Pons (tissue), 1 donor: ENCODE measurements at regions not wholly inside any gene's neighbourhood (a gene's known extent, or its start where the extent isn't known, plus 50 kb on each side); places are given as distances from the start of the nearest gene placed in this dataset.

ENCODE experiments used
- DNase-seq: peaks from one replicate; pipeline ENCODE4 v3.0.0-alpha.2; 2016; ENCODE audit warnings: low spot score

DNA sequence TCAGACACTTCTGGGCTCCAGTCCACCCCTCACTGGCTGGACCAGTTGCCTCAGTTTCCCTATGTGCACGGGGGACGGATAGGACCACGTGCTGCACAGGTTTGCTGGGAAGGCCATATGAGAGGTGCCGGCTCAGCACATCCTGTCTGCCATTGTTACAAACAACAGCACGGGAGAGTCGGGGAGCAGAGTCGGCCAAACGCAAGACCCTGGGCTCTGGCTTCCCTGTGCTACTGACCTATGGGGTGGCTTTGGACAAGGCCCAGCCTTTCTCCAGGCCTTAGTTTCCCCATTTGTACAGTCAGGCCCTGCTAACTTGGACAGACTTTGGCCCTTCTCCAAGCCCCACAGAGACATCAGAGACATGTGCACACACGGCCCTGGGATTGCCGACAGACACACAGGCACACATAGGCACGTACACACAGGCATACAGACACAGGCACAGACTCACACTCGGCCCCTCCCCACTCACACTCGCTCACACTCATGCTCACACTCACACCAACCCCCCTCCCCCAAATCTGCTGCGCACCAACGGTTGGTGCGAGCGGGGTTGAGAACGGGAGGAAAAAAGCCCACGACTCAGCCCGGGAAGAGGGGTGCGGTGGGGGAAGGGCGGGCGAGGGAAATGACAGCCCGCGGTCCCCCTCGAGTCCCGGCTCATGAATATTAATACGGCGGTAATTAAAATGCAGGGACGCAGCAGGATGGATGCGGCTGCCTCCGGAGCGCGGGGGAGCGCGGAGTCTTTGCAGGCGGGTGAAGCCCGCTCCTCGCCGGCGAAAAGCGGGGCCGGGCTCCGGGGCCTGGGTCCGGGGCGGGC, 133.0 kb downstream of the C9orf50 start:
- peak; percentile 49 for DNase-seq

DNA sequence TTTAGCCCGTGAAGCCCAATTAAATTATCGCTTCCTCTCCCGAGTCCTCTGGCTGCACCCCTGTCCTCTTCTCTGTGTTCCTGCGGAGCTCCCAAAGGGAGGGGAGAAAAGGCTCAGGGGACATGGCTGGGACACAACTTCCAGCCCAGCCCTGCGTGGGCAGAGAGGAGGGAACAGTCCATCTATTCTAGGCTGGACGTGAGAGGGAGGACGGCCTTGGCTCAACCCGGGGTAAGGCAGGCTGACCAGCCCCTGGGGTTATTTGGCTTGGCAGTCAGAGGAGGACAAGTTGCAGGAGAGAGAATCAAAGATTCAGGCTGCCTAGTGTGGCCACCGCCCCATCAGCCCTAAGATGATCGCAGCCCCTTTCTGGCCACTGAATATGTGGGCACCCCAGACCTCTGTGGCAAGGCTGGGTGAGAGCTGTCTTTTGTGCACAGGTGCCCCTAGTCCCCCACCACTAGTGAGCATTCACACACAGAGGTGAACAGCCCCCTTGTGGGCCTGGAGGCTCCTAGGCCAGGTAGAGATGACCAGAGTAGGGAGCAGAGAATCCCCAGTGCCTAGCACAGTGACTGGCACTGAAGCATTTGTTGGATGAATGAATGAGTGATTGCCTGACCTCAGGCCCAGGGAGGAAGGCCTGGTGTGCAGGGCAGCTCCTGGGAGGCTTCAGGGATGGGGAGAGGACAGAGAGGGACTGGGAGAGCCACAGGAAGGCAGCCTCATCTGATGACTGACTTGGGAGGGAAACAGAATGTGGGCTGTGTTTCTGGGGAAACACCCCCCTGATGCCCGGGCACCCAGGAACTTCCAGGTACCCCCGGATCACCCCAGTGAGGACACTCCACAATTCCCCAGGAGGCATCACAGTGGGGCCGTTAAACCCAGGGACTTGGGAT, 133.9 kb downstream of the C9orf50 start:
- DNase-seq, result peak; percentile 34

DNA sequence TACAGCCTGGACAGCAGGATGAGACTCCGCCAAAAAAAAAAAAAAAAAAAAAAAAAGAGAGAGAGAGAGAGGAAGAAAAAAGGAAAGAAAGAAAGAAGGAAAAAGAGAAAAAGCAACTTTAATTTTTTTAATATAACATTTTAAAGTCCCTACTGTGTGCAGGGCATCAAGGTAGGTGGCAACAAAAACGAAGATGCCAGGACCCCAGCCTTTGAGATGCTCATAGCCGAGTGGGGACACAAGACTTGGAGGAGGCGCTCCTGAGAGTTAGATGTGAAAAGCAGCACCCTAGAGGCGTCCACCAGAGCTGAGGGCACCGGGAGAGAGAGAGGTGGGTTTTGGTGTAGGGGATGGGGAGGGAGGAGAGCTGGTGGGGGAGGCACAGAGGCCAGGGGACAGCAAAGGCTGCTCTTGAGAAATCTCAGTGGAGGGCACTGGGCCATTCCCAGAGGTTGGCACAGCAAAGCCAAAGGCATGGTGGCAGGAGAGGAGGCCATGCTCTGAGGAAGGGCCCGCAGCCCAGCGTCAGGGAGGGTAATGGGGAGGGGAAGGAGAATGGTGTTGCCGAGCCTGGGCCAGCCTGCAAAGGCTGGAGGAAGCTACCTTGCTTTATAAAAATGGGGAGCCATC, 135.6 kb downstream of the C9orf50 start:
- no peak for DNase-seq

DNA sequence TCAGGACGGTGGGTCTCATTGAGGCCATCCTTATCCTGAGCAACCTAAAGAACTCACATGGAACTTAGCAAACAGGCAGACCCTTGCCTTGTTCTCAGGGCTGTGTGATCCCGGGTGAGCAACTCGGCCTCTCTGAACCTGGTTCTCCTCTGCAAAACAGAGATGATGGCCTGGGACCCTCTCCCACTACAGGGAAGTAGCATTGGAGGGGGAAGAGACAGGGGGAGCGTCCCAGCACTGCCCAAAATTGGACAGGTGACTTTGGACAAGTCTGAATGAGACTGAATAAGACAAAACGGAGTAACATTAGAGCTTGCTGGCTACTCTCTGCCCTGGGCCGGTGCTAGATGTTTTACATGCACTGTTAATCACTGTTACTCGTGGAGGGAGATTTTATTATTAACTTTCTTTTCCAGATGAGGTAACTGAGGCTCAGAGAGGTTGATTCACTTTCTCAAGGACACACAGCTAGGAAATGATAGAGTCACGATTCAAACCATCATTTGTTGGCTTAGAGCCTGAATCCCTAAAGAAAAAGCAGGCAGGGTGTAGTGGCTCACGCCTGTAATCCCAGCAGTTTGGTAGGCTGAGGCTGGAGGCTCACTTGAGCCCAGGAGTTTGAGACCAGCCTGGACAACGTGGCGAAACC, 136.4 kb downstream of the C9orf50 start:
- no peak for DNase-seq

DNA sequence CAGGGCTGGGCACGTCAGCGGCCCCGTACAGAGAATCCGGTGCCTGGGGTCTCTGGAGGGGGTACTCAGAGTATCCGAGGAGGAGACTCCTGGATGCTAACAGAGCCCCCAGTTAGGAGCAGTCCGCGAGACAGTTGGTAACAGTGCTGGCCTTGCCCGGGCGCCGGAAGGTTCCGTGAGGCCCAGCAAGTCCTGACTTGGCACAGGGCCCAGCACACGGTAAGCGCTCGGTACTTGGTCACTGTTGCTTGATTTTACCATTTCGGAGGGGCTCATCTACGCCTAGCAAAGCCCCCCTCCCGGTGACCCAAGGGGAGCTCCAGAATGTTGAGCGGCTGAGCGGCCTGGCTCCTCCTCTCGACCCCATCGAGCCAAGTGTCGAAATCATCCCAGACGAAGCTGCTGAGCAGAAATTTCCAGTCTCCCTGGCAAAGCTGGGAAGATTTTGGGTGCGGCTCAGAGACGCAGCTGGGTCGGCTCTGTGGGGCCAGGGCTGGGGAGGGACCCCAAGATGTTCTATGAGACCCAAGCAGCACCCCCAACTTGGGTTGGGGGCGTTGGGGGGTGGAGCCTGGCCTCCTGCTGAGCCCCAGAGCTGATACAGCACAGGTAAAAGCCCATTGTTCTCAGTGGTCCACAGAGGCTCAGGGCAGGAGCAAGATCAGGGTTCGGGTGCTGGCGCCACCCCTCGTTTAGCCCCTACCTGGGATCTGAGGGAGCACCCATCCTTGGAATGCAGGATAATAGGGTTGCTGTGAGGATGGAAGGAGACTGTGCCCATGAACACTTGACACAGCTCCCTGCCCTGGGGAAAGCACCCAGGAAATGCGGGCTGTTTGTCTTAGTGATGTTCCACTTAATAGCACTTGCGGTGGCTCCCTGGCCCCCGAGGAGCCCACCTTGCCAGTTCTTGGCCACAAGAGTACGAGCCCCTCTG, 137.2 kb downstream of the C9orf50 start:
- peak; percentile 68 for DNase-seq

DNA sequence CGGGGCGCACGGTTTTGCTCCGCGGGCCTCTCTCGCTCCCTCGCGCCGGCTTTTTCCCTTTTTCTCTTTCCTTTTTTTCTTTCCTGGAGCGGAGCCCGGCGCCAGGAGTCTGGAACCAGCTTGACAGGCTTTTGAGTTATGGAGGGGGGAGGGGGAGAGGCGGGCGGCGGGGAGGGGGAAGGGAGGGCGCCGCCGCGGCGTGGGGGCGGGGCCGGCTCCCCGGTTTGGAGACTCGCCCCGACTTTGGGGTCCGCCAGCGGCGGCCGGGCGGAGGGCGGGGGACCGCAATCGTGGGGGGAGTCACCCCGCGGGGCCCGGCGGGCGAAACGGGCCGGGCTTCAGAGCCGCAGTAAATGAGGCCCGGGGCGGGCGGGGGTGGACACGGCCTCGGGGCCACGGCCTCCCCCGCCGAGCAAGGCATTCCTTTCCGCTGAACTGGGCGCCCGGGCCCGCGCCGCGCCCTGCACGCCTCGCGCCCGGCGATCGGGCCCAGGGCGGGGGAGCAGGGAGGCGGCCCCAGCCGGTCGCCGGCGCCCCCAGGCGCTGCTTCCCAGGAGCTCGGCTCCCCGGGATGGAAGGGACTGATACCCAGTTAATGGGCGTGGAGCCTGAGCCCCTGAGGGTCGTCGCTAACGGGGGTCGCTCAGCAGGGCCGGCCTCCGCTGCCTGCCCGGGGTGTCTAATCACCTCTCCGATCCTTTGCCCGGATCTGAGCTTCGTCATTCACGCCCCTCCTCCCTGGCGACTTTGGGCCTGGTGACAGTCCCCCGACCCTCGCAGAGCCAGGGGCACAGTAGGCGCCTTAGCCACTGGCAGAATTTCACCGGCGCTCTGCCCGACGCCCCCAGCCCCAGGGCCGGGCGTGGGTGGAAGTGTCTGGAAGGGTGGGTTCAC, 138.1 kb downstream of the C9orf50 start:
- DNase-seq, result peak; percentile 79

DNA sequence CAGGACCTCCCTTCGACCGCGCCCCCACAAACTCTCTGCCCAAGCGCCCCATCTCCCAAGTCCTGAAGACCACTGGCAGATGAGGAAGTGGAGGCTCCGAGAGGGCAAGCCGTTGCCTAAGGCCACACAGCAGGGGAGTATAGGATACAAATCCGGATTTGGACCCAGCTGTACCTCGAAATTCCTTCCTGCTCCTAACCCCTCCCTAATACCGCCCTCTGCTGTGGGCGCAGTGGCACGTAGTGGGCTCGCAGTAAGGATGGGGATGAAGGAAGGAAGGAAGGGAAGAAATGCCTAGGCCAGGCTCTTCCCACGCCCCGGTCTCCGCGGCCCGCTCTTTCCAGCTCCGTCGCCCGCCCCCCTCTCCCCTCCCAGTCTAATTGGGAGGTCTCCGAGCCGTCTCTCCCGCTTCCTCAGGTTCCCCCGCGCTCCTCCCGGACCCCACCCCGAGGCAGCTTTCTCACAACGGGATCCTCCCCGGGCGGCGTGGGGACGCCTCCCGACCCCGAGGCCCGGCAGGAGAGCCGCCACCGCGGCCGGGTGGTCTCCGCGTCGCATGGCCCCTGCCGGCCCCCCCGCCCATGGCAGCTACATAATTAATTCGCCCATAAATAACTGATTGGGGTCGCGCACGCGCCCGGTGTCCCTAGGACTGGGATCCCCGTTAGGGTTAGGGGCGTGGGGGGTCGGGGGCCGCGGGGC, 138.9 kb downstream of the C9orf50 start:
- DNase-seq, result no peak

DNA sequence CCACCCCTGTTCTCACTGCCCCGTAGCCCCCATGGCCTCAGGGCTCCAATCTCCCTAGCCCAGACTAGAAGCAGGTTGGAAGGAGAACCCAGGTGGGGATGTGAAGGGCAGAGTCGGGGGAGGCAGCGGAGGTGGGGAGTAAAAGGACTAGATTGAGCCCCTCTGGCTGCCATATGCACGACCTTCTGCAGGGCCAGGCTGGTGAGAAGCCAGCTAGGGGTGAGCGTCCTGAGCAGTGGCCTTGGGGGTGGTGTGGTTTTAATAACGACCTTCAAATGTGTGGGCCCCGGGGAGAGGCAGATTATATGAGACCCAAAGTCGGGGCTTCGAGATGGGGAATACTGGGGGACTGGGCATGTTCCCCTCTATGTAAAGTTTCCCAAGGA, 139.5 kb downstream of the C9orf50 start:
- DNase-seq, result no peak

DNA sequence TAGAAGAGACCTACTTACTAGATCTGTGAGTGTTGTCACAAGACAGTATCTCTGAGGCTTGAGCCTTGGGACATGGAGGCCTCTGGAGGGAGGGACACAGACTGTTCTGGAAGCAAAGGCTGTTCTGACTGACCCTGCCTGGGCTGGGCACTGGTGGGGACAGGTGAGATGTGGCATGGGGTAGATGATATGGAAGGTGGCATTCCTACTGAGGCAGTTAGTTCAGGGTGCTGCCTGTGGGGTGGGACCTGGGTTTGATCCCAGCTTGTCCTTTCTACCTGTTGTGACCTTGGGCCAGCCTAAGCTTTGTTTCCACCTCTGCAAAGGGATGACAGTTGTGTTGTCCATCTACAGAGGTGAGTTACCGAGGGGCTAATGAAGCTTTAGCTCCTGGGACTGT, 140.2 kb downstream of the C9orf50 start:
- DNase-seq, result no peak

DNA sequence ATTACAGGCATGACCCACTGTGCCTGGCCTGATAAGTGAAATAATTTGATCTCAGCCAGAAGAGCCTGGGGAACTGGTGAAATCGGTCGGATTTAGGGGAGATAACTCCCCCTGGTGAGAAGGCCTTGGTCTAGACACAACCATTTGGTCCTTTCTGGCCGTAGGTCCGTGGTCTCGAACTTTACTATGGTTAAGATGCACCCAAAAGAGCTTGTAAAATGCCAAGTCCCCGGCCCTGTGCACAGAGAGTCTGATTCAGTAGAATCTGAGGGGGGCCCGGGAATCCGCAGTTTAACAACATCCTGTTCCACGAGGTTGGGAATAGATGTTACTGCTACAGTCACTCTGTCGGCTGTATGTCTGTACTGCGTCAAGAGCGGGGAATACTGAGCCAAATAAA, 140.7 kb downstream of the C9orf50 start:
- DNase-seq, result no peak

DNA sequence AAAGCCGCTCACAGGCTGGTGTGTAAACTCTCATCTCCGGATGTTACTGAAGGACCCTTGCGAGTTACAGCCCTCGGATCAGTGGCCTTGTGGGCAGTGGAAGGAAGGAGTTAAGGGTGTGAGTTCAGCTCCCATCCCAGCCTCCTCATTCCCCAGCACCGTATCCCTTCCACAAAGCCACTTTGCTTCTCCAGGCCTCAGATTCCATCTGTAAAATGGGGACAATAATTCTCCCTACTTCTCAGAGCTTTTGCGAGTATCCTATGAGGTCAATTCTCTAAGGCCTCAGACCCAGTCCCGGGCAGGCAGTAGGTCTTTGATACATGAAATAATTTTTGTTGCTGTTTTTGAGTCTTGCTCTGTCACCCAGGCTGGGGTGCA, 141.3 kb downstream of the C9orf50 start:
- DNase-seq, result no peak

DNA sequence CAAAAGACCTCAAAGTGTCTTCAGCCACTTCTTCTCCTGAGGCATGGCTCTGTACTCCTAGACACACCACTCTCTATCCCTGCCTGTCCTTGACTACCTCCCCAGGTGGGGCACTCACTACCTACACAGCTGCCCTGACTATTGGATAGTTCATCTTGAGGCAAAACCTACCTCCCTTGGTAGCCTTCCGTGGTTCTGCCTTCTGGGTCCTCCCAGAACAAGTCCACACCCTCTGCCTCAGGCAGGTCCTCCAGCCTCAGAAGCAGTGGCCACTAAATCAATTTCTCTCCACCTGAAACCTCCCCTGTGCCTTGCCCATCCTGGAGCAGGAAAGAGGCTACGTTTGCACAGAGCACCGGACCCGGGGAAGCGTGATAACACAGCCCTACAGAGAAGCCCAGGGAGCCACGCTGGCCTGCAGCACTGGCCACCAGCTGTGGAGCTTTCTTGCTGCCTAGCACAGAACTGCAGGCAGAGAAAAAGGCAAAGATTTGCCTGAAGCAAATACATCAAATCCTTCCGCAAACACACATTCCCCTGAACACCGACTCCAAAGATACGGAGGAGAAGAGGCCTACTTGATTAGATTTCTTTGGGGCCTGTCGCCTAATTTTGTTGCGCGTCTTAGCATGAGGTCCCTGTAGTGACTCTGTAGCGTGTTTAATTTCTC, 141.8 kb downstream of the C9orf50 start:
- DNase-seq, result no peak

DNA sequence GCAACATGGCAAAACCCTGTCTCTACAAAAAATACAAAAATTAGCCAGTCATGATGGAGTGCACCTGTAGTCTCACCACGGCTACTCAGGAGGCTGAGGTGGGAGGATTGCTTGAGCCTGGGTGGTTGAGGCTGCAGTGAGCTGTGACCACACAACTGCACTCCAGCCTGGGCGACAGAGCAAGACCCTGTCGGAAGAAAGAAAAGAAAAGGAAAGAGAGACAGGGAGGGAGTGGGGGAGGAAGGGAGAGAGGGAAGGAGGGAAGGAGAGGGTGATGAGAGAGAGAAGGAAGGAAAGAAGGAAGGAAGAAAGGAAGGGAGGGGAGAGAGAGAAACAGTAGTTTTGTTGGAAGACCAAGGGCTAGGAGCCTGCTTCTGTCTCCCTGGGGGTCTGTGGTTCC, 142.4 kb downstream of the C9orf50 start:
- DNase-seq, result no peak

DNA sequence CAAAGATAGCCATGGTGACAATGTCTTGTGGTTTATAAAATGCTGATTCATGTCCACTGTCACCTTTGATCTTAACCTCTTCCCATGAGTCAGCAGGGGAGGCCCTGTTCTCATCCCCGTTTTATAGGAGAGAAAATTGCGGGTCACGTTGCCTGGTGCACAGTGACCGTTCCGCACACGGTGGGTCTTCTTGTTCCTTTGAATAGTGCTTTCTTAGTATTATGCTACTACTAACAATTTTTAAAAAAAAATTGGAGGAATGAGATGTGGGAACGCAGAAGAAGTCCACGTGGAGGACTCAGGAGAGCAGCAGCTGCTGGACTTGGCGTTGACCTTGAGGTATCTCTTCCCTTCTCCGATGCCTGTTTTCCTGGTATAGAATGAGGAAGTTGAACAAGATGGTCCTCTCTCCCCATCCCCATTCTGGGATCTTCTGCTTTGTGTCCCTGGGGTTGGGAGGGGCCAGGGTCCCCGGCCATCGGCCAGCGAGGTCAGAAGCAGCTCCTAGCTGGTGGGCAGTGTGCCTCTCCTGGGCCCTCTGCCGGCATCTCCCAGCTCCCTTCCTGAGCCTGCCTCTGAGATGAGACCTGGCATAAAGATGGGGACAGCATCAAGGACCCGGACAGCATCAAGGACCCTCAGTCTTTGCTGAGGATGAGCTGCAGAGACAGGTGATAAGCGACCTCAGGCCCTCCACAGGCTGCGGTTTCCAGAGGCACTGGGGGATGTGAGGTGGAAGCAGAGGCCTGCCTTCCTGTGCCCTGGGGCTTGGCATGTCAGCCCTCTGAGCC, 143.9 kb downstream of the C9orf50 start:
- DNase-seq, result no peak

DNA sequence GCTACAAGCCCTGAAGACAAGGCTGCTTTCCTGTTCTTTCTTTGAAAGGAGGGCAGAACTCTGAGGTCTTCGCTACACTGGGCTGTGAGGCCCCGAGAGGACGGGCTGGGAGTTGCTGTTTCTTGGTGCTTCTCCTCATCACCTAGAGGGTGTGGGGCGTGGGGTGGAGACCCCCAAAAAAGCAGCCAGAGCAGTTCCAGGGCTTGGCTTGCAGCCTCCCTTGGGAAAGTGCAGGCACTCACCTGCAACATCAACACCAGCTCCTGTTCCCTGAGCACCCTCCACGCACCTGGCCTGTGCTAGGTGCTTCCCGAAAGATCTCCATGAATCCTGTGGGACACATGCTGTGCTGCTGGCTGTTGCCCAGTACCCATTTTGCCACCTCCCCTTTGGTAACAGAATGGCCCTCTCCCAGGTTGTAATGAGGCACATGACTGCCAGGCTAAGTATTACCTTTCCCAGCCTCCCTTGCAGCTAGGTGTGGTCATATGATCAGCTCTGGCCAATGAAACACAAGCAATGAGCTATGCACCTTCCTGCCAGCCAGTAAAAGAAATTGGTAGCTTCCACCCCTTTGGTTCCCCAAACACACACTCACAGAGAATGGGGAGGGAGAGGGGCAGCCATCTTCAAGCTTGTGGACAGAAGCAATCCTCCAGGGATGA, 146.0 kb downstream of the C9orf50 start:
- DNase-seq, result no peak

DNA sequence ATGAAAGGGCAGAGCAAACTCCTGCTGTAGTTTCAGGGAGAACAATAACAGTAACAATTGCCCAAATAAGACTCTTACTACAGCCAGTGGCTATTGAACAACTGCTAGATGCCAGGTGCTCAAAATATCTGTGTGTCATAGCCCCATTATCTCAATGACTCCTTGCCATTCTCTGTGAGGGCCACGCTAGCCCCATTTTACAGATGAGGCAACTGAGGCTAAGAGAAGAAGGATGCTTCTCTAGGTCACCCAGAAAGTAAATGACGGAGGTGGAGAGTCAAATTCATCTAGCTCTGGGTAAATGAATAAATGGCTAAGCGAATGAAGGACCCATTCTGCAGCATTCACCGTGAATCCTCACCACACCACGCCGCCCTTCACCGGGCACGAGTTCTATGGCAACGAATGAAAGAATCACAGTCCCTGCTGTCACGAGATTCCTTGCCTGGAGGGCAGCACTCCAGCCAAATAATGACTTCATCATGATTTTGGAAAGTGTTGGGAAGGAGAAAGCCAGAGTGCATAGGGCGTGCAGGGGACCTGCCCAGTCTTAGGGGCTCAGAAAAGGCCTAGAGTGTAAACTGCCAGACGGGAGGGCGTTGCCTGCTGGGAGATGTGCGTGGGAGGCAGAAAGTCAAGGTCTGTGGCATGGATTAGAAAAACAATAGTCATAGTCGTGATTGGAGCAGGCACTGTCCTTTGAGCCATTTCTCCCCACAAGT, 147.2 kb downstream of the C9orf50 start:
- DNase-seq, result no peak

DNA sequence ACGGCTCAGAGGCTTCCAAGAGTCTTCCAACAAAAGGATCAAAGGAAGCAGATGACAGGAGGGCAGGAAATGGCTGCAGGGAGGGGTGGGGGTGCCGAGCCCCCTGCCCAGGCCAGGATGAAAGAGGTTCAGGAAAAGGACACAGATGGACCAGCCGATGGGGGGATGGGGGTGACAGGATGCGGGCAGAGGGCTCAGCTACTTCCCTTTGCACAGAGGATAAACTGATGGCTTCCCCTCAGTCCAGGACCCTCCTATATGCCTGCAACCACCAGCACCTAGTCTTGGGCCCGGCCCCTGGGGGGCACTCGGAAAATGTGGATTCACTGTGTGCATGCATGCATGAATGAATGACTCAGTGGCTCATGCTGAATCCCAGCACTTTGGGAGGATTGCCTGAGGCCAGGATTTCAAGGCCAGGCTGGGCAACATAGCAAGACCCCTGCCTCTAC, 148.2 kb downstream of the C9orf50 start:
- DNase-seq, result no peak
